Keratinocyte (primary cell): ENCODE measurements at regions not wholly inside any gene's neighbourhood (a gene's known extent, or its start where the extent isn't known, plus 50 kb on each side); places are given as distances from the start of the nearest gene placed in this dataset.

Source experiments
- DNase-seq: peaks from one replicate; pipeline ENCODE4 v3.0.0-alpha.2; 2011; ENCODE audit warnings: low read depth, missing footprints, low spot score
- FAIRE-seq: peaks from 2 replicates; lab custom pipeline; 2011; peaks lifted over from hg19 to GRCh38; lab: Jason Lieb, UNC
- H2AFZ ChIP-seq: 2 replicates; pipeline ENCODE4 v1.6.0; 2012; ENCODE audit warnings: low read length, control low read depth, inconsistent platforms; ENCODE audit not compliant: control insufficient read depth
- H3K27ac ChIP-seq: 2 replicates; pipeline ENCODE4 v1.5.1; 2011; ENCODE audit warnings: low read length; ENCODE audit not compliant: control insufficient read depth, insufficient read depth
- H3K27me3 ChIP-seq: 3 replicates; pipeline ENCODE4 v1.6.0; 2011; ENCODE audit warnings: low read length; ENCODE audit not compliant: control insufficient read depth, insufficient read depth; ENCODE audit errors: extremely low read depth
- H3K36me3 ChIP-seq, 2 experiments: 2 replicates in 1 of 2; 3 replicates in 1 of 2; pipeline ENCODE4 v1.5.1; 2011; ENCODE audit warnings: low read length in 2 of 2, mild to moderate bottlenecking in 1 of 2; ENCODE audit not compliant: control insufficient read depth in 2 of 2, insufficient read depth in 2 of 2; ENCODE audit errors: extremely low read depth in 1 of 2
- H3K4me1 ChIP-seq: 3 replicates; pipeline ENCODE4 v1.5.1; 2011; ENCODE audit warnings: low read length; ENCODE audit not compliant: control insufficient read depth, insufficient read depth; ENCODE audit errors: extremely low read depth
- H3K4me2 ChIP-seq: 3 replicates; pipeline ENCODE4 v1.6.0; 2011; ENCODE audit warnings: low read depth, low read length; ENCODE audit not compliant: control insufficient read depth, insufficient read depth; ENCODE audit errors: extremely low read depth
- H3K4me3 ChIP-seq, 3 experiments: fragments of 200-600 bp in 1 of 3; sonication (generic) in 1 of 3; 2 replicates in 2 of 3; 3 replicates in 1 of 3; pipeline ENCODE4 v1.5.1; 2011 to 2016; ENCODE audit warnings: low read length in 3 of 3, mild to moderate bottlenecking in 3 of 3, control low read depth in 2 of 3, inconsistent platforms in 1 of 3, low read depth in 1 of 3, mixed read lengths in 1 of 3, mixed run types in 1 of 3, moderate library complexity in 1 of 3; ENCODE audit not compliant: control insufficient read depth in 2 of 3, insufficient read depth in 2 of 3; ENCODE audit errors: extremely low read depth in 1 of 3
- H3K79me2 ChIP-seq: 2 replicates; pipeline ENCODE4 v1.6.0; 2012; ENCODE audit warnings: low read length; ENCODE audit not compliant: control insufficient read depth, insufficient read depth
- H3K9ac ChIP-seq: 3 replicates; pipeline ENCODE4 v1.6.0; 2011; ENCODE audit warnings: low read length; ENCODE audit not compliant: control insufficient read depth, insufficient read depth; ENCODE audit errors: extremely low read depth
- H3K9me1 ChIP-seq: 3 replicates; pipeline ENCODE4 v1.6.0; 2011; ENCODE audit warnings: low read length; ENCODE audit not compliant: control insufficient read depth, insufficient read depth; ENCODE audit errors: extremely low read depth
- H3K9me3 ChIP-seq: 2 replicates; pipeline ENCODE4 v1.5.1; 2012; ENCODE audit warnings: low read depth, low read length; ENCODE audit not compliant: control insufficient read depth
- H4K20me1 ChIP-seq: 3 replicates; pipeline ENCODE4 v1.6.0; 2011; ENCODE audit warnings: low read length; ENCODE audit not compliant: control insufficient read depth, insufficient read depth; ENCODE audit errors: extremely low read depth
- CTCF ChIP-seq, 3 experiments: IDR thresholded peaks in 1 of 3; conservative IDR thresholded peaks in 1 of 3; optimal IDR thresholded peaks in 1 of 3; 2 replicates in 2 of 3; 3 replicates in 1 of 3; pipeline versions ENCODE3 to v1.5.1; 2011; ENCODE audit warnings: low read length in 3 of 3, mild to moderate bottlenecking in 3 of 3, moderate library complexity in 2 of 3, control low read depth in 1 of 3, inconsistent platforms in 1 of 3; ENCODE audit not compliant: insufficient read depth in 2 of 3; ENCODE audit errors: extremely low read depth in 1 of 3
- EZH2 ChIP-seq: IDR thresholded peaks from one replicate; pipeline ENCODE4 v1.6.1; 2012; ENCODE audit warnings: inconsistent platforms, mild to moderate bottlenecking, low read length, moderate library complexity
- dilution Hi-C: fragments of 300-500 bp; cut with MboI; formaldehyde crosslinking; loops from one replicate; pipeline ENCODE4 v1.7.0; 2020; ENCODE audit warnings: low sequenced_read_pairs; ENCODE audit not compliant: extremely low pct_ligation_motif_present

GRCh38 chr6:169921853-169922824 is 170.7 kb downstream of the ERMARD start:
- FAIRE-seq: no peak
- Histone ChIP-seq H3K4me1 (no peaks in the 10 kb centered on the region), H3K36me3 (no peaks in the 10 kb centered on the region), H3K4me3 (no peak overlapping the region), H3K27ac (no peak overlapping the region), H3K9me3 (peaks cover 16% of the 10 kb centered on the region), H2AFZ (no peak overlapping the region), H3K9ac (no peak overlapping the region), H3K27me3 (no peaks in the 10 kb centered on the region), H3K4me2 (no peak overlapping the region), H3K79me2 (no peaks in the 10 kb centered on the region), H4K20me1 (no peaks in the 10 kb centered on the region), H3K9me1 (no peaks in the 10 kb centered on the region)
- dilution Hi-C loops: no loop called here
- no peak for DNase-seq
- no peak for TF ChIP-seq EZH2
- TF ChIP-seq CTCF (optimal IDR thresholded peaks at IDR 0.05 in 1 of 3, IDR thresholded peaks at IDR 0.05 in 1 of 3, conservative IDR thresholded peaks at IDR 0.05 in 1 of 3; ENCODE audit: extremely low read depth in 1 of 3, insufficient read depth in 2 of 3, low read length in 3 of 3): no peak

- no peak for FAIRE-seq
These were observed 169.8 kb downstream of the ERMARD start for GRCh38 chr6:169921217-169921616.

More at GRCh38 chr6:169921217-169921616, 169.8 kb downstream of the ERMARD start:
- Histone ChIP-seq H3K9me1 (no peaks in the 10 kb centered on the region), H3K4me2 (no peak overlapping the region), H3K27me3 (no peaks in the 10 kb centered on the region), H3K79me2 (no peaks in the 10 kb centered on the region), H3K4me1 (no peaks in the 10 kb centered on the region), H3K36me3 (no peaks in the 10 kb centered on the region), H4K20me1 (no peaks in the 10 kb centered on the region), H3K4me3 (no peak overlapping the region), H3K9ac (no peak overlapping the region), H3K9me3 (peaks cover 16% of the 10 kb centered on the region), H3K27ac (no peak overlapping the region), H2AFZ (no peak overlapping the region)
- no peak for DNase-seq
- no peak for TF ChIP-seq CTCF (optimal IDR thresholded peaks at IDR 0.05 in 1 of 3, IDR thresholded peaks at IDR 0.05 in 1 of 3, conservative IDR thresholded peaks at IDR 0.05 in 1 of 3; ENCODE audit: extremely low read depth in 1 of 3, insufficient read depth in 2 of 3, low read length in 3 of 3)
- TF ChIP-seq EZH2: no peak
- dilution Hi-C loops: no loop called here
